PC-3 (cell line): ENCODE measurements at regions not wholly inside any gene's neighbourhood (a gene's known extent, or its start where the extent isn't known, plus 50 kb on each side); places are given as distances from the start of the nearest gene placed in this dataset.

Experiments
- ATAC-seq: fragments of 200-7000 bp; cut with Tn5 transposase; 2 replicates; pipeline ENCODE4 v1.9.1; 2020; ENCODE audit warnings: mild to moderate bottlenecking, moderate library complexity
- BruUV-seq: library from RNA; stranded (reverse); fragments of 400-500 nt; replicated peaks from 2 replicates; lab custom pipeline; 2021; lab: Mats Ljungman, UMichigan
- CTCF ChIA-PET: fragments of 300-600 bp; sonication (Branson Sonifier 250); formaldehyde crosslinking; loops from one replicate; lab custom pipeline; 2022; ENCODE audit warnings: antibody characterized with exemption; lab: Charles Lee
- POLR2A ChIA-PET: fragments of 300-600 bp; sonication (Branson Sonifier 250); formaldehyde crosslinking; loops from one replicate; lab custom pipeline; 2022; ENCODE audit warnings: antibody characterized with exemption; ENCODE audit not compliant: unreplicated experiment; lab: Charles Lee
- DNase-seq: peaks from one replicate; pipeline ENCODE4 v3.0.0-alpha.2; 2015
- H2AFZ ChIP-seq: fragments of 300-600 bp; sonication (generic); 2 replicates; pipeline ENCODE4 v1.6.0; 2016; ENCODE audit warnings: antibody characterized with exemption, low read length
- H3F3A ChIP-seq: fragments of 300-600 bp; sonication (generic); one replicate; pipeline ENCODE4 v1.6.0; 2017; ENCODE audit warnings: antibody characterized with exemption, low read length, control low read depth, mild to moderate bottlenecking; ENCODE audit not compliant: unreplicated experiment
- H3K27ac ChIP-seq: fragments of 300-600 bp; sonication (generic); 2 replicates; pipeline ENCODE4 v1.5.1; 2016; ENCODE audit warnings: mild to moderate bottlenecking, low read length
- H3K27me3 ChIP-seq: fragments of 300-600 bp; sonication (generic); 2 replicates; pipeline ENCODE4 v1.6.1; 2016; ENCODE audit warnings: low read length, mixed read lengths
- H3K36me3 ChIP-seq: fragments of 300-600 bp; sonication (generic); 2 replicates; pipeline ENCODE4 v1.6.1; 2016; ENCODE audit warnings: low read depth, mixed run types, low read length, mixed read lengths
- H3K4me1 ChIP-seq: fragments of 300-600 bp; sonication (generic); 2 replicates; pipeline ENCODE4 v1.5.1; 2016; ENCODE audit warnings: low read length; ENCODE audit not compliant: insufficient read depth
- H3K4me2 ChIP-seq: fragments of 300-600 bp; sonication (generic); 2 replicates; pipeline ENCODE4 v1.6.0; 2016; ENCODE audit warnings: low read length
- H3K4me3 ChIP-seq: fragments of 300-600 bp; sonication (generic); 2 replicates; pipeline ENCODE4 v1.5.1; 2016; ENCODE audit warnings: mild to moderate bottlenecking, low read length, mixed read lengths
- H3K79me2 ChIP-seq: fragments of 300-600 bp; sonication (generic); 2 replicates; pipeline ENCODE4 v1.6.1; 2017; ENCODE audit warnings: low read length, mixed read lengths
- H3K9ac ChIP-seq: fragments of 300-600 bp; sonication (generic); 2 replicates; pipeline ENCODE4 v1.6.0; 2016; ENCODE audit warnings: mild to moderate bottlenecking, low read length
- H3K9me2 ChIP-seq: fragments of 300-600 bp; sonication (generic); replicated peaks from 2 replicates; pipeline ENCODE4 v1.6.1; 2016; ENCODE audit warnings: mixed run types, low read length, mixed read lengths
- H3K9me3 ChIP-seq: fragments of 300-600 bp; sonication (generic); 2 replicates; pipeline ENCODE4 v1.6.1; 2016; ENCODE audit warnings: low read length, mixed read lengths
- H4K20me1 ChIP-seq: fragments of 300-600 bp; sonication (generic); 2 replicates; pipeline ENCODE4 v1.6.1; 2016; ENCODE audit warnings: low read length, mixed read lengths
- EZH2 ChIP-seq: fragments of 300-600 bp; sonication (generic); IDR thresholded peaks from one replicate; pipeline ENCODE4 v1.6.1; 2017; ENCODE audit warnings: antibody characterized with exemption, mild to moderate bottlenecking, low read length; ENCODE audit not compliant: unreplicated experiment
- EZH2phosphoT487 ChIP-seq: fragments of 300-600 bp; sonication (generic); IDR thresholded peaks from 2 replicates; pipeline ENCODE4 v1.6.1; 2018; ENCODE audit warnings: mild to moderate bottlenecking, antibody characterized with exemption, low read length, borderline replicate concordance
- intact Hi-C: fragments of 100-400 bp; cut with micrococcal nuclease; formaldehyde crosslinking; loops from 2 replicates; pipeline ENCODE4 v1.9.0; 2023
- TF ChIP-seq, protein P1 (sequence below): fragments of 300-600 bp; sonication (generic); conservative IDR thresholded peaks from 2 replicates; pipeline ENCODE4 v1.5.1; 2017; ENCODE audit warnings: antibody characterized with exemption, low read depth, mild to moderate bottlenecking, low read length

- BruUV-seq = no TSS peak
- H3K4me1 ChIP-seq = no peaks in the 10 kb centered on the region
- no peaks in the 10 kb centered on the region for H3K79me2 ChIP-seq
- DNase-seq (no peak), ATAC-seq (no peak)
- no peaks in the 10 kb centered on the region for H3F3A ChIP-seq
- CTCF ChIA-PET = no interaction called here
- no peak overlapping the region for H3K4me3 ChIP-seq
- no peaks in the 10 kb centered on the region for H3K27me3 ChIP-seq
- no peak overlapping the region for H3K27ac ChIP-seq
- intact Hi-C loops = no loop called here
- TF ChIP-seq EZH2phosphoT487 (no peak), EZH2 (no peak)
- TF ChIP-seq, protein P1, sequence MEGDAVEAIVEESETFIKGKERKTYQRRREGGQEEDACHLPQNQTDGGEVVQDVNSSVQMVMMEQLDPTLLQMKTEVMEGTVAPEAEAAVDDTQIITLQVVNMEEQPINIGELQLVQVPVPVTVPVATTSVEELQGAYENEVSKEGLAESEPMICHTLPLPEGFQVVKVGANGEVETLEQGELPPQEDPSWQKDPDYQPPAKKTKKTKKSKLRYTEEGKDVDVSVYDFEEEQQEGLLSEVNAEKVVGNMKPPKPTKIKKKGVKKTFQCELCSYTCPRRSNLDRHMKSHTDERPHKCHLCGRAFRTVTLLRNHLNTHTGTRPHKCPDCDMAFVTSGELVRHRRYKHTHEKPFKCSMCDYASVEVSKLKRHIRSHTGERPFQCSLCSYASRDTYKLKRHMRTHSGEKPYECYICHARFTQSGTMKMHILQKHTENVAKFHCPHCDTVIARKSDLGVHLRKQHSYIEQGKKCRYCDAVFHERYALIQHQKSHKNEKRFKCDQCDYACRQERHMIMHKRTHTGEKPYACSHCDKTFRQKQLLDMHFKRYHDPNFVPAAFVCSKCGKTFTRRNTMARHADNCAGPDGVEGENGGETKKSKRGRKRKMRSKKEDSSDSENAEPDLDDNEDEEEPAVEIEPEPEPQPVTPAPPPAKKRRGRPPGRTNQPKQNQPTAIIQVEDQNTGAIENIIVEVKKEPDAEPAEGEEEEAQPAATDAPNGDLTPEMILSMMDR = no peak
- no peaks in the 10 kb centered on the region for H3K9me2 ChIP-seq
- H4K20me1 ChIP-seq = no peaks in the 10 kb centered on the region
- H2AFZ ChIP-seq = no peak overlapping the region
- no peaks in the 10 kb centered on the region for H3K36me3 ChIP-seq
- POLR2A ChIA-PET = no interaction called here
- no peak overlapping the region for H3K4me2 ChIP-seq
- H3K9me3 ChIP-seq = peaks cover 2% of the 10 kb centered on the region; the same call in 1 of the 2 replicates
- no peak overlapping the region for H3K9ac ChIP-seq
Measured at GRCh38 chr19:28326746-28327145, 886.2 kb downstream of the UQCRFS1 start.

- Histone ChIP-seq H4K20me1 (no peaks in the 10 kb centered on the region), H3F3A (no peaks in the 10 kb centered on the region), H3K79me2 (no peaks in the 10 kb centered on the region), H3K9me2 (no peaks in the 10 kb centered on the region), H3K4me3 (no peak overlapping the region), H3K27ac (no peak overlapping the region), H2AFZ (no peak overlapping the region), H3K27me3 (no peaks in the 10 kb centered on the region), H3K36me3 (no peaks in the 10 kb centered on the region), H3K4me2 (no peak overlapping the region), H3K9ac (no peak overlapping the region), H3K4me1 (no peaks in the 10 kb centered on the region), H3K9me3 (peaks cover 2% of the 10 kb centered on the region; the same call in 1 of the 2 replicates)
- ChIA-PET CTCF (no interaction called here), POLR2A (no interaction called here)
- TF ChIP-seq EZH2 (no peak), EZH2phosphoT487 (no peak)
- TF ChIP-seq, protein P1 = no peak
- intact Hi-C loops = no loop called here
- DNase-seq = no peak
- BruUV-seq = no TSS peak
- ATAC-seq = no peak
Measured at GRCh38 chr19:28324275-28325060, 888.5 kb downstream of the UQCRFS1 start.

DNA sequence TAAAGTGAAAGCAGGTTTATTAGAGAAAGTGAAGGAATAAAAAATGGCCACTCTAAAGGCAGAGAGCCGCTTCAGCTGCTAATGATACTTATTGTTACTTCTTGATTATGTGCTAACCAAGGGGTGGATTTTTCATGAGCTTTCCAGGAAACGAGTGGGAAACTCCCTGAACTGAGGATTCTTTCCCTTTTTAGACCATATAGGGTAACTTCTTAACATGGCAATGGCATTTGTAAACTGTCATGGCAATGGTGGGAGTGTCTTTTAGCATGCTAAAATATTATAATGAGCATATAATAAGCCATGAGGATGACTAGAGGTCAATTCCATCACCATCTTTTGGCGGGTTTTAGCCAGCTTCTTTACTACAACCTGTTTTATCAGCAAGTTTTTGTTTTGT is 890.0 kb downstream of the UQCRFS1 start:
- BruUV-seq = no TSS peak
- intact Hi-C loops = no loop called here

More for the DNA sequence above, 890.0 kb downstream of the UQCRFS1 start:
- no peaks in the 10 kb centered on the region for H3F3A ChIP-seq
- H3K4me1 ChIP-seq = no peaks in the 10 kb centered on the region
- no peaks in the 10 kb centered on the region for H3K27me3 ChIP-seq
- POLR2A ChIA-PET = no interaction called here
- DNase-seq (no peak), ATAC-seq (no peak)
- TF ChIP-seq, protein P1 = no peak
- TF ChIP-seq EZH2 (no peak), EZH2phosphoT487 (no peak)
- H3K36me3 ChIP-seq = no peaks in the 10 kb centered on the region
- CTCF ChIA-PET = no interaction called here
- no peaks in the 10 kb centered on the region for H4K20me1 ChIP-seq
- no peaks in the 10 kb centered on the region for H3K79me2 ChIP-seq
- no peak overlapping the region for H3K27ac ChIP-seq
- no peaks in the 10 kb centered on the region for H3K9me2 ChIP-seq
- H3K4me2 ChIP-seq = no peak overlapping the region
- no peak overlapping the region for H2AFZ ChIP-seq
- H3K9me3 ChIP-seq = no peaks in the 10 kb centered on the region
- H3K9ac ChIP-seq = no peak overlapping the region
- H3K4me3 ChIP-seq = no peak overlapping the region
